ENCODE measurements at regions not wholly inside any gene's neighbourhood (a gene's known extent, or its start where the extent isn't known, plus 50 kb on each side); places are given as distances from the start of the nearest gene placed in this dataset.

GRCh38 chr3:153314038-153314437 is 152.0 kb downstream of the RAP2B start:
- Mint-ChIP-seq H3K4me1 (ENCODE audit: low read depth) (peaks cover 11% of the 10 kb centered on the region), H3K4me3 (no peak overlapping the region), H3K36me3 (ENCODE audit: low read depth) (no peaks in the 10 kb centered on the region), H3K27me3 (no peaks in the 10 kb centered on the region), H3K27ac (no peak overlapping the region), H3K9me3 (peaks cover 5% of the 10 kb centered on the region)
- DNase-seq: no peak

GRCh38 chr3:153315781-153316180 is 153.8 kb downstream of the RAP2B start:
- Mint-ChIP-seq H3K36me3 (ENCODE audit: low read depth) (no peaks in the 10 kb centered on the region), H3K27me3 (no peaks in the 10 kb centered on the region), H3K9me3 (peaks cover 5% of the 10 kb centered on the region), H3K27ac (no peak overlapping the region), H3K4me3 (no peak overlapping the region), H3K4me1 (ENCODE audit: low read depth) (peaks cover 26% of the 10 kb centered on the region)
- no peak for DNase-seq

GRCh38 chr3:153319705-153320554 is 157.9 kb downstream of the RAP2B start:
- Mint-ChIP-seq H3K9me3 (peaks cover 3% of the 10 kb centered on the region), H3K4me3 (peak overlapping the region; percentile 25), H3K36me3 (ENCODE audit: low read depth) (no peaks in the 10 kb centered on the region), H3K27me3 (no peaks in the 10 kb centered on the region), H3K27ac (peak overlapping the region; percentile 76), H3K4me1 (ENCODE audit: low read depth) (peaks cover 18% of the 10 kb centered on the region)
- DNase-seq: no peak

GRCh38 chr3:153320585-153321128 is 158.6 kb downstream of the RAP2B start:
- Mint-ChIP-seq H3K4me1 (ENCODE audit: low read depth) (peaks cover 18% of the 10 kb centered on the region), H3K4me3 (peak overlapping the region; percentile 25), H3K36me3 (ENCODE audit: low read depth) (no peaks in the 10 kb centered on the region), H3K27me3 (no peaks in the 10 kb centered on the region), H3K9me3 (peaks cover 3% of the 10 kb centered on the region), H3K27ac (peak overlapping the region; percentile 76)
- DNase-seq: no peak

- Mint-ChIP-seq H3K36me3 (ENCODE audit: low read depth) (no peaks in the 10 kb centered on the region), H3K4me1 (ENCODE audit: low read depth) (peaks cover 2% of the 10 kb centered on the region), H3K27me3 (no peaks in the 10 kb centered on the region), H3K9me3 (peaks cover 3% of the 10 kb centered on the region), H3K27ac (no peak overlapping the region), H3K4me3 (no peak overlapping the region)
- no peak for DNase-seq
Measured at GRCh38 chr3:153328690-153329089, 166.7 kb downstream of the RAP2B start.

GRCh38 chr3:153330901-153331300 is 168.9 kb downstream of the RAP2B start:
- no peak for DNase-seq
- Mint-ChIP-seq H3K27ac (no peak overlapping the region), H3K27me3 (no peaks in the 10 kb centered on the region), H3K4me1 (ENCODE audit: low read depth) (peaks cover 2% of the 10 kb centered on the region), H3K36me3 (ENCODE audit: low read depth) (no peaks in the 10 kb centered on the region), H3K9me3 (peaks cover 3% of the 10 kb centered on the region), H3K4me3 (no peak overlapping the region)

- peaks cover 2% of the 10 kb centered on the region for H3K4me1 Mint-ChIP-seq (ENCODE audit: low read depth)
- H3K27ac Mint-ChIP-seq: no peak overlapping the region
- no peaks in the 10 kb centered on the region for H3K36me3 Mint-ChIP-seq (ENCODE audit: low read depth)
- H3K27me3 Mint-ChIP-seq: no peaks in the 10 kb centered on the region
- no peaks in the 10 kb centered on the region for H3K9me3 Mint-ChIP-seq
- no peak overlapping the region for H3K4me3 Mint-ChIP-seq
- no peak for DNase-seq
Measured at GRCh38 chr3:153331676-153332075, 169.7 kb downstream of the RAP2B start.

- Mint-ChIP-seq H3K9me3 (no peaks in the 10 kb centered on the region), H3K4me1 (ENCODE audit: low read depth) (peaks cover 7% of the 10 kb centered on the region), H3K27ac (no peak overlapping the region), H3K27me3 (no peaks in the 10 kb centered on the region), H3K4me3 (no peak overlapping the region), H3K36me3 (ENCODE audit: low read depth) (no peaks in the 10 kb centered on the region)
- no peak for DNase-seq
Measured at GRCh38 chr3:153334558-153334957, 172.5 kb downstream of the RAP2B start.

- Mint-ChIP-seq H3K4me1 (ENCODE audit: low read depth) (peaks cover 7% of the 10 kb centered on the region), H3K27ac (no peak overlapping the region), H3K36me3 (ENCODE audit: low read depth) (no peaks in the 10 kb centered on the region)
Measured at GRCh38 chr3:153337369-153337768, 175.3 kb downstream of the RAP2B start.

GRCh38 chr3:153338487-153338886 is 176.5 kb downstream of the RAP2B start:
- Mint-ChIP-seq H3K9me3 (peaks cover 8% of the 10 kb centered on the region), H3K36me3 (ENCODE audit: low read depth) (no peaks in the 10 kb centered on the region), H3K27me3 (no peaks in the 10 kb centered on the region), H3K27ac (no peak overlapping the region), H3K4me3 (no peak overlapping the region), H3K4me1 (ENCODE audit: low read depth) (peaks cover 4% of the 10 kb centered on the region)
- no peak for DNase-seq

More at GRCh38 chr3:153337369-153337768, 175.3 kb downstream of the RAP2B start:
- no peak overlapping the region for H3K4me3 Mint-ChIP-seq
- no peak for DNase-seq
- peaks cover 8% of the 10 kb centered on the region for H3K9me3 Mint-ChIP-seq
- H3K27me3 Mint-ChIP-seq: no peaks in the 10 kb centered on the region

- H3K4me3 Mint-ChIP-seq: no peak overlapping the region
- H3K4me1 Mint-ChIP-seq (ENCODE audit: low read depth): peaks cover 4% of the 10 kb centered on the region
- no peaks in the 10 kb centered on the region for H3K36me3 Mint-ChIP-seq (ENCODE audit: low read depth)
- H3K27ac Mint-ChIP-seq: no peak overlapping the region
- no peaks in the 10 kb centered on the region for H3K27me3 Mint-ChIP-seq
- DNase-seq: no peak
- H3K9me3 Mint-ChIP-seq: peaks cover 8% of the 10 kb centered on the region
Measured at GRCh38 chr3:153339065-153339464, 177.0 kb downstream of the RAP2B start.

GRCh38 chr3:153343988-153344782 is 182.2 kb downstream of the RAP2B start:
- DNase-seq: no peak
- Mint-ChIP-seq H3K9me3 (peaks cover 8% of the 10 kb centered on the region), H3K4me1 (ENCODE audit: low read depth) (no peaks in the 10 kb centered on the region), H3K36me3 (ENCODE audit: low read depth) (no peaks in the 10 kb centered on the region), H3K27ac (no peak overlapping the region), H3K27me3 (no peaks in the 10 kb centered on the region), H3K4me3 (no peak overlapping the region)

GRCh38 chr3:153348457-153349107 is 186.6 kb downstream of the RAP2B start:
- H3K27ac Mint-ChIP-seq: no peak overlapping the region
- DNase-seq: no peak
- peaks cover 2% of the 10 kb centered on the region for H3K4me1 Mint-ChIP-seq (ENCODE audit: low read depth)
- no peaks in the 10 kb centered on the region for H3K9me3 Mint-ChIP-seq
- H3K4me3 Mint-ChIP-seq: no peak overlapping the region
- H3K36me3 Mint-ChIP-seq (ENCODE audit: low read depth): no peaks in the 10 kb centered on the region
- no peaks in the 10 kb centered on the region for H3K27me3 Mint-ChIP-seq

GRCh38 chr3:153349108-153349499 is 187.1 kb downstream of the RAP2B start:
- no peak overlapping the region for H3K4me3 Mint-ChIP-seq
- DNase-seq: no peak
- H3K36me3 Mint-ChIP-seq (ENCODE audit: low read depth): no peaks in the 10 kb centered on the region
- H3K27ac Mint-ChIP-seq: no peak overlapping the region
- H3K9me3 Mint-ChIP-seq: no peaks in the 10 kb centered on the region
- no peaks in the 10 kb centered on the region for H3K27me3 Mint-ChIP-seq
- H3K4me1 Mint-ChIP-seq (ENCODE audit: low read depth): peaks cover 2% of the 10 kb centered on the region
